K562 (cell line): ENCODE measurements at regions not wholly inside any gene's neighbourhood (a gene's known extent, or its start where the extent isn't known, plus 50 kb on each side); places are given as distances from the start of the nearest gene placed in this dataset.

ENCODE experiments used
- ATAC-seq: fragments of 200-7000 bp; cut with Tn5 transposase; 3 replicates; pipeline ENCODE4 v1.9.1; 2020; ENCODE audit warnings: moderate library complexity
- BruUV-seq: library from RNA; stranded (reverse); fragments of 400-500 nt; replicated peaks from 2 replicates; lab custom pipeline; 2021; lab: Mats Ljungman, UMichigan
- CTCF ChIA-PET: fragments of 300-600 bp; formaldehyde crosslinking; extraction: SDS; loops from one replicate; lab custom pipeline; 2021; ENCODE audit warnings: low intra/inter-chr PET ratio; lab: Yijun Ruan, JAX
- POLR2A ChIA-PET: fragments of 300-600, 350-650 bp; sonication (Branson Sonifier 250); formaldehyde crosslinking; extraction: SDS; loops from one replicate; lab custom pipeline; 2021; ENCODE audit warnings: antibody characterized with exemption, inconsistent platforms; lab: Yijun Ruan, JAX
- DNase-seq, 4 experiments: peaks; one replicate each; pipeline versions ENCODE4 v3.0.0 to v3.0.0-alpha.2; 2011 to 2018; ENCODE audit warnings: low spot score in 3 of 4, mixed read lengths in 3 of 4; ENCODE audit errors: extremely low read depth in 1 of 4
- FAIRE-seq: peaks from 2 replicates; lab custom pipeline; 2011; peaks lifted over from hg19 to GRCh38; lab: Jason Lieb, UNC
- H2AFZ ChIP-seq: 2 replicates; pipeline ENCODE4 v1.6.0; 2011; ENCODE audit warnings: low read depth, low read length, control low read depth, inconsistent platforms
- H3K27ac ChIP-seq: fragments of 200-600 bp; 3 replicates; pipeline ENCODE4 v1.8.0; 2011; ENCODE audit warnings: low read depth, mild to moderate bottlenecking, control low read depth, inconsistent platforms, low read length, moderate library complexity, mixed read lengths; ENCODE audit errors: extremely low read depth
- H3K27me3 ChIP-seq, 2 experiments: fragments of 300-600 bp in 1 of 2; 2 replicates in 1 of 2; 3 replicates in 1 of 2; pipeline versions ENCODE4 v1.6.0 to v1.8.0; 2011; ENCODE audit warnings: inconsistent platforms in 2 of 2, low read length in 2 of 2, mild to moderate bottlenecking in 1 of 2, mixed read lengths in 1 of 2, moderate library complexity in 1 of 2; ENCODE audit not compliant: control insufficient read depth in 2 of 2, insufficient read depth in 2 of 2
- H3K36me3 ChIP-seq: fragments of 300-600 bp; 3 replicates; pipeline ENCODE4 v1.8.0; 2011; ENCODE audit warnings: mild to moderate bottlenecking, low read length, inconsistent platforms; ENCODE audit not compliant: control insufficient read depth, insufficient read depth
- H3K4me1 ChIP-seq, 2 experiments: fragments of 200-600 bp in 1 of 2; replicated peaks in 1 of 2; 2 replicates in 1 of 2; 3 replicates in 1 of 2; pipeline versions ENCODE4 v1.5.1 to v1.8.0; 2011; ENCODE audit warnings: inconsistent platforms in 2 of 2, low read length in 2 of 2, mild to moderate bottlenecking in 1 of 2, mixed read lengths in 1 of 2, moderate library complexity in 1 of 2; ENCODE audit not compliant: control insufficient read depth in 2 of 2, insufficient read depth in 2 of 2
- H3K4me2 ChIP-seq: 2 replicates; pipeline ENCODE4 v1.6.1; 2011; ENCODE audit warnings: low read length, control low read depth, inconsistent platforms, mixed read lengths; ENCODE audit not compliant: insufficient read depth
- H3K4me3 ChIP-seq: fragments of 200-600 bp; sonication (generic), shearing (Covaris generic); 2 replicates; pipeline ENCODE4 v1.5.1; 2016; ENCODE audit warnings: control low read depth, inconsistent platforms
- H3K79me2 ChIP-seq: fragments of 200-600 bp; 3 replicates; pipeline ENCODE4 v1.8.0; 2011; ENCODE audit warnings: low read length, inconsistent platforms; ENCODE audit not compliant: control insufficient read depth, insufficient read depth
- H3K9ac ChIP-seq, 2 experiments: 2 replicates each; pipeline versions ENCODE4 v1.6.0 to v1.6.1; 2011; ENCODE audit warnings: low read depth in 2 of 2, low read length in 2 of 2, control low read depth in 1 of 2, inconsistent platforms in 1 of 2, mild to moderate bottlenecking in 1 of 2, mixed read lengths in 1 of 2; ENCODE audit not compliant: insufficient read depth in 1 of 2
- H3K9me1 ChIP-seq: one replicate; pipeline ENCODE4 v1.6.0; 2011; ENCODE audit warnings: inconsistent platforms, mild to moderate bottlenecking, low read length, moderate library complexity; ENCODE audit not compliant: control insufficient read depth, insufficient read depth
- H3K9me3 ChIP-seq: replicated peaks from 2 replicates; pipeline ENCODE4 v1.5.1; 2011; ENCODE audit warnings: low read depth, low read length, inconsistent platforms; ENCODE audit not compliant: control insufficient read depth, insufficient read depth
- H4K20me1 ChIP-seq: replicated peaks from 2 replicates; pipeline ENCODE4 v1.6.1; 2011; ENCODE audit warnings: low read length, inconsistent platforms, mixed read lengths; ENCODE audit not compliant: control insufficient read depth, insufficient read depth
- RCOR1 ChIP-seq, 2 experiments: IDR thresholded peaks; 2 replicates each; pipeline ENCODE4 v1.6.1; 2012; ENCODE audit warnings: low read depth in 2 of 2, low read length in 2 of 2, borderline replicate concordance in 1 of 2, improper control_type of control experiment in 1 of 2
- RFX1 ChIP-seq: fragments of 450-650 bp; IDR thresholded peaks from 2 replicates; pipeline ENCODE4 v1.6.1; 2016; ENCODE audit warnings: mild to moderate bottlenecking, moderate library complexity
- SAFB ChIP-seq: fragments of 200-400 bp; formaldehyde crosslinking; IDR thresholded peaks from 2 replicates; pipeline ENCODE4 v1.6.1; 2017; ENCODE audit warnings: low read depth, low read length, borderline replicate concordance
- SIN3B ChIP-seq: fragments of 450-650 bp; IDR thresholded peaks from 2 replicates; pipeline ENCODE4 v1.6.1; 2017; ENCODE audit warnings: low read depth, mild to moderate bottlenecking, moderate library complexity
- ZNF253 ChIP-seq: fragments of 250-450 bp; sonication (Bioruptor Pico); conservative IDR thresholded peaks from 2 replicates; pipeline ENCODE4 v1.6.1; 2021; ENCODE audit warnings: mild to moderate bottlenecking
- WGBS: fragments of 100-300 bp; shearing (Covaris generic); methylation state at CpG from one replicate; pipeline ENCODE4 v1.1.6; 2016; ENCODE audit warnings: low coverage, mixed read lengths; ENCODE audit not compliant: insufficient coverage; ENCODE audit errors: missing lambda C conversion rate; 5-methylcytosine and 5-hydroxymethylcytosine counted together
- in situ Hi-C: fragments of 300-500 bp; cut with MboI; formaldehyde crosslinking; loops from 4 replicates; pipeline ENCODE4 v1.15.0; 2018; ENCODE audit warnings: inconsistent platforms, mixed read lengths
- intact Hi-C: fragments of 100-400 bp; cut with micrococcal nuclease; formaldehyde crosslinking; loops from 2 replicates; pipeline ENCODE4 v1.14.2; 2022
- TF ChIP-seq, protein P1 (sequence below): fragments of 250-450 bp; sonication (Bioruptor Pico); IDR thresholded peaks from 2 replicates; pipeline ENCODE4 v1.8.0; 2022; ENCODE audit warnings: inconsistent platforms

GRCh38 chr2:30382995-30383394, 64.1 kb upstream of the LCLAT1 start:
- intact Hi-C loops = no loop called here
- no TSS peak for BruUV-seq
- no peak for DNase-seq
- no peaks in the 10 kb centered on the region for H3K79me2 ChIP-seq
- H3K27me3 ChIP-seq = peaks cover 0 to 1% of the 10 kb centered on the region in 2 experiments; a peak in 1 of 5 replicates
- peak; percentile 52 for TF ChIP-seq RFX1
- TF ChIP-seq SIN3B = no peak
- no peak for TF ChIP-seq ZNF253 (CRISPR knock-in tag)
- TF ChIP-seq, protein P1, sequence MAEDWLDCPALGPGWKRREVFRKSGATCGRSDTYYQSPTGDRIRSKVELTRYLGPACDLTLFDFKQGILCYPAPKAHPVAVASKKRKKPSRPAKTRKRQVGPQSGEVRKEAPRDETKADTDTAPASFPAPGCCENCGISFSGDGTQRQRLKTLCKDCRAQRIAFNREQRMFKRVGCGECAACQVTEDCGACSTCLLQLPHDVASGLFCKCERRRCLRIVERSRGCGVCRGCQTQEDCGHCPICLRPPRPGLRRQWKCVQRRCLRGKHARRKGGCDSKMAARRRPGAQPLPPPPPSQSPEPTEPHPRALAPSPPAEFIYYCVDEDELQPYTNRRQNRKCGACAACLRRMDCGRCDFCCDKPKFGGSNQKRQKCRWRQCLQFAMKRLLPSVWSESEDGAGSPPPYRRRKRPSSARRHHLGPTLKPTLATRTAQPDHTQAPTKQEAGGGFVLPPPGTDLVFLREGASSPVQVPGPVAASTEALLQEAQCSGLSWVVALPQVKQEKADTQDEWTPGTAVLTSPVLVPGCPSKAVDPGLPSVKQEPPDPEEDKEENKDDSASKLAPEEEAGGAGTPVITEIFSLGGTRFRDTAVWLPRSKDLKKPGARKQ (CRISPR knock-in tag) = no peak
- TF ChIP-seq, all 486 proteins: peak for 1
- Histone ChIP-seq H3K4me2 (no peak overlapping the region), H3K4me1 (no peaks in the 10 kb centered on the region), H3K36me3 (no peaks in the 10 kb centered on the region), H3K9me1 (no peaks in the 10 kb centered on the region), H3K9me3 (no peaks in the 10 kb centered on the region), H3K27ac (no peak overlapping the region), H4K20me1 (no peaks in the 10 kb centered on the region; the same call in 1 of the 2 replicates), H3K9ac (no peak overlapping the region), H2AFZ (no peak overlapping the region), H3K4me3 (no peak overlapping the region)
- 0% methylated on average over 1 of the region's 1 CpG for WGBS
- FAIRE-seq = no peak
- CTCF ChIA-PET = no interaction called here
- in situ Hi-C loops = no loop called here
- no peak for ATAC-seq
- POLR2A ChIA-PET = no interaction called here

GRCh38 chr2:30385327-30385726, 61.7 kb upstream of the LCLAT1 start:
- peak; percentile 84 for ATAC-seq
- no TSS peak for BruUV-seq
- peak in 1 of 4 experiments; percentile 27 for DNase-seq
- peaks cover under 1 to 5% of the 10 kb centered on the region in 2 experiments; a peak in 3 of 5 replicates for H3K27me3 ChIP-seq
- no peaks in the 10 kb centered on the region for H3K9me3 ChIP-seq
- H4K20me1 ChIP-seq = no peaks in the 10 kb centered on the region; the same call in 1 of the 2 replicates
- H3K36me3 ChIP-seq = no peaks in the 10 kb centered on the region
- H3K9ac ChIP-seq = no peak overlapping the region
- H2AFZ ChIP-seq = no peak overlapping the region
- intact Hi-C loops = no loop called here
- FAIRE-seq = peak; percentile 52
- H3K9me1 ChIP-seq = no peaks in the 10 kb centered on the region
- H3K79me2 ChIP-seq = no peaks in the 10 kb centered on the region
- WGBS = 14% methylated on average over 5 of the region's 5 CpGs
- ChIA-PET POLR2A (interaction anchor here (0.7 to 1.3 kb wide), 2 partner anchors 13 to 276 kb away, joined by 3 to 4 read pairs; no protein-coding TSS in a partner anchor), CTCF (no interaction called here)
- H3K27ac ChIP-seq = no peak overlapping the region
- no peaks in the 10 kb centered on the region for H3K4me1 ChIP-seq
- no peak overlapping the region for H3K4me2 ChIP-seq
- in situ Hi-C loops = no loop called here
- no peak overlapping the region for H3K4me3 ChIP-seq
- TF ChIP-seq RCOR1 (IDR thresholded peaks at IDR 0.05; ENCODE audit: borderline replicate concordance in 1 of 2, low read depth in 2 of 2, low read length in 2 of 2) (peak in 1 of 2 experiments; percentile 18; a peak in 1 of 4 replicates), SAFB (no peak)
